Activated CD4-positive, alpha-beta T cell treated with anti-CD3 and anti-CD28 coated beads, Interleukin-2, amount 50 U/mL, for 48 hours (primary cell): ENCODE measurements at regions not wholly inside any gene's neighbourhood (a gene's known extent, or its start where the extent isn't known, plus 50 kb on each side); places are given as distances from the start of the nearest gene placed in this dataset.

Experiments used
- DNase-seq, 2 experiments: peaks; one replicate each; pipeline ENCODE4 v3.0.0-alpha.2; 2020

DNA sequence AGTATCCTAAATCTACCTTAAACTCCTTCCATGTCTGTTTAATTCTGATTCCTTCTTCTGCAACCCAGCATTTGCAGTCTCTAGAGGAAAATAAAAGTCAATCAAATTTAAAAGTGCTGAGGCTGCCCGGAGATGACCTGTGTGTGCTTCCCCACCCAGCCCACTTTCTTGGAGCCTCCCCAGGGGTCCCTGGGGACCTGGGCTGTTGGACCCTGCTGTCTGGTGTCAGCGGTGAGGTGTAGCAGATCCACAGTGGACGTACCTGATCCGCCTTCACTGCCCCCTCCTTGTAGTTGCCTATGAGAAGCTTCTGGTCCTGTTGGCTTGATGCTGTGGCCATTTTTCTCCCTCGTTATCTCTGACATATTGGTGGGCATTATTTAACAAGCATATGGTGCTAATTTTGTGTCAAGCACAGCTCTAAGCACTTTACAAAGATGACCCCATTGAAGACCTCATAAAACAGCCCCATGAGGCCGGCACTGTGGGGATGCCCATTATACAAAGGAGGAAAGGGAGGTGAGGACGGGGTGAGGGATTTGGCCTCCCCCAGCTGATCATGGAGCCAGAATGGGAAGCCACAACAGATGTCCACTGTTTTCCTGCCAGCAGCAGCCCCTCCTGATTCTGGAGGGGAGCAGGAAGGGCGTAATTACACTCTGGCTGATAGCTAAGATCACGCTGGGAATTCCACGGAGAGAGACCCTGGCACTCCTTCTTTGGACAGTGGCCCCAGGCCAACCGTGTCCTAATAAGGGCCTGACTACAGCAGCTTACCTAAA is 628.2 kb downstream of the CDH26 start:
- no peak for DNase-seq

DNA sequence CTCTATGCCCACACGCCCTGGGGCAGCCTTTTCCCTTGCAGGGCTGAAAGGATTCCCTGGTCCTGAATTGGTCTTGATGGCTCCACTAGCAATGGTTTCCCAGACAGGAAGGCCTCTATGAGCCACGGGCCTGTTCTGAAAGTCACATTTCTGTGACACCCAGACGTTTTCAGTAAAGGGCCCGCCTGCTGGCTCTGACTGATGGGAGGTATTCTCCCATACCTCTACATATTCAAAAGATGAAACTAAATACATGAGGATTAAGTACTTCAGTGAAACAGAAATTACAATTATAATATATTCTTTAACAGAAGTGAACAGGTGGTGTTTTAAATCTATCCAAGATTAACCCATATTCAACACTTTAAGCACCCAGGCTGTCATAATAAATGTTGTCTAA is 629.8 kb downstream of the CDH26 start:
- DNase-seq, result no peak

DNA sequence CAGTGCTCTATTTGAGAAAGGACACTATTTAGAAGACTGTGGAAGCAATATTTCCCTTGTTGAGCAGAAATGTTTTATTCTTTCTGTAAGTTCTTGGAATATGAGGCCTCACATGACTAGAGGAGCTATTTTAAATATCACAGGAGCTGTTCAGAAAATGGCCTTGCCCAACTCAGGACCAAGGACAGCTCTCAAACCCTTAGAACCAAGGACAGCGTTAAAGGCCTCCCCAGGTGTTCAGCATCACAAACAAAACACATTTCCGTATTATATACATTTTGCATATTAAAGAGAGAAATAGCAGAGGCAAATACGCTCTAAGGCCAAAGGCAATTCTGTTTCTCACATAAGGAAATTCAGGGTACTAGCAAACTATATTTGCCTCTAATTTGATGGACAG is 631.4 kb downstream of the CDH26 start:
- no peak for DNase-seq

DNA sequence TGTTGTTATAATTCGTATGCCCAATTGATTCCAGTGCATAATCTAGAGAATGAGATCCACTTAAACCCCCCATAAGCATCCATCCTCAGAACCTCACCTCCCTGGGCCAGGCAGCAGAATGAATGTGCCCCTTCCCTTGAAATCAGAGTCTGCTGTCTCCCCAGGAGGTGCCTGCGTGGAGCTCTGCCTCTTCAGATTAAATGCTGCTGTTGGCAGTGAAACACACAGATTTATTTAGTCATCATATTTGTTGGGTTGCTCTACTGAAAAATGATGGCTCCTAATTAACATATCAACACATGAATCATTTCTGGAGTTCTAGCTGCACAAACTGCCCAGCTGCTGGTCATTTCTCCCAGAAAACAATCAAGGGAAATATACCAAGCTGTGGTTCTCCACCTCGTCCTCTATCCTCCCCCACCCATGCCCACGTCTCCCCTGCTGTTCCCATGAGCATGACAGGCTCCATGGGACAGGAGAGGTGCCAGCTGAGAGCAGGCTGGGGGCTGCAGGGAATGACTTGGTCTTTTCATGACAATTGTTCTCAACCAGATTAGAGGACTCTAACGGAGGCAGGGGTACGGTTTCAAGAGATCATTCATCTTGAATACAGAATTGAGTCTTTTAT is 633.1 kb downstream of the CDH26 start:
- DNase-seq, result no peak

DNA sequence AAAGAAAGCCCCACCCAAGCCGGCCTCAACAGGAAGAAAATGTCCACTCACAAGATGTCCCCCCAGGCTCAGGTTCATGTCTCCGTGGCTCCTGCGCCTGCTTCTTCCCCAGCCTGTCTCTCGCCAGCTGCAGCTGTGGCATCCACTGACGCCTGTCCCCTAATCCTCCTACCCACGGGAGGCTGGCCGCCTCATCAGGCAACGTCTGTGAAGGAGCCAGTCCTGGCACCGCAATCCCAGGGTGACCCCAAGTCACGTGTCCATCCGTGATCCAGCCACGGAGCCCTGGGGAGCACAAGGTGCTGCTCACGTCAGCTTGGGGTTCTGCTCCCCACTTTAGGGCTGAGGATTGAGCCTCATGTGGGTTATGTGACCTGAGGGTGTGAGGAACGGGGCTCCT is 640.3 kb downstream of the CDH26 start:
- DNase-seq, result no peak

DNA sequence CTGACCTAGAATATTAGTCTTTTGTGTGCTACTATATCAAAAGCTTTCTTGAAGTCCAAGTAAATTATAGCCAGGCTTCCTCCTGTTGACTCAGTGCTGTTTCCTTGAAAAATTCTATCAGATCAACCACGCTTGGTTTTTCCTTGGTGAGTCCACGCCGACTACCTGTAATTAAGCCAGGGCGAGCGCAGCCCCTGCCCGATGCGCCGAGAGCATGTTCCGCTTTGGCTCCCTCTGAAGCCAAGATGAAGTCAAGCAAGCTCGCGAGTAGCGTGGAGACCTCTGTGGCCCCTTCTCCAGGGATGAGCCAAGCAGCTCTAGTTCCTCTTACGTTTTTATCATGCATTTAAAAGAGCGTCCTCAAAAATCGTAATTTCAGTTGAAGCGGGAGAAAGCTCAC is 641.2 kb downstream of the CDH26 start:
- no peak for DNase-seq

DNA sequence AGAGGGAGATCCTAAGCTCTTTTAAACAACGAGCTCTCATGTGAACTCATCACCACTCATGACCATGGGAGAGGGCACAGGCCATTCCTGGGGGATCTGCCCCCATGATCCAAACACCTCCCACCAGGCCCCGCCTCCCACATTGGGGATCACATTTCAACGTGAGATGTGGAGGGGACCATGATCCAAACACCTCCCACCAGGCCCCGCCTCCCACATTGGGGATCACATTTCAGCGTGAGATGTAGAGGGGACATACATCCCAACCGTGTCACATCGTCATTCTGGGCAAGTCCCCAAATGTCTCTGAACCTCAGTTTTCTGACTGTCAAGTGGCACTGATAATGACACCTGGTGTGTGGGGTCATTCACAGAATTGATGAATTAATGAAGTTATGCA is 641.8 kb downstream of the CDH26 start:
- DNase-seq, result no peak

DNA sequence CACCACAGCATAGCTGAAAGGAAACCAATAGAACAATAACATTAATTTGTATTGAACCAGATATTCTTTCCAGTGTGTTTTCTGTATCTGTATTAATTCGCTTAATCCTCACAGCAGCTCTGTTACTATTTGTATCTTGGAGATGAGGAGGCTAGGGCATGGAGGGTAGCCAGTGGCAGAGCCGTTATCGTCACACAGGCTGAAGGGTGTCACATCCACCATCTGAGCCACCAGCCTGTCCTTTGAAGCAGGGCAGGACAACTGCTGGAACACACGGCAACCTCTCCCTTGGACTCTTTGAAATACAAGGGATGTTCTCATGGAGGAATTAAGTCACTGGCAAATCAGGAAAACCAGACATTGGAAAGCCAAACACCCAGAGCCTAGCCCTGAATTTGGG is 628.0 kb upstream of the CDH4 start:
- DNase-seq, result no peak

DNA sequence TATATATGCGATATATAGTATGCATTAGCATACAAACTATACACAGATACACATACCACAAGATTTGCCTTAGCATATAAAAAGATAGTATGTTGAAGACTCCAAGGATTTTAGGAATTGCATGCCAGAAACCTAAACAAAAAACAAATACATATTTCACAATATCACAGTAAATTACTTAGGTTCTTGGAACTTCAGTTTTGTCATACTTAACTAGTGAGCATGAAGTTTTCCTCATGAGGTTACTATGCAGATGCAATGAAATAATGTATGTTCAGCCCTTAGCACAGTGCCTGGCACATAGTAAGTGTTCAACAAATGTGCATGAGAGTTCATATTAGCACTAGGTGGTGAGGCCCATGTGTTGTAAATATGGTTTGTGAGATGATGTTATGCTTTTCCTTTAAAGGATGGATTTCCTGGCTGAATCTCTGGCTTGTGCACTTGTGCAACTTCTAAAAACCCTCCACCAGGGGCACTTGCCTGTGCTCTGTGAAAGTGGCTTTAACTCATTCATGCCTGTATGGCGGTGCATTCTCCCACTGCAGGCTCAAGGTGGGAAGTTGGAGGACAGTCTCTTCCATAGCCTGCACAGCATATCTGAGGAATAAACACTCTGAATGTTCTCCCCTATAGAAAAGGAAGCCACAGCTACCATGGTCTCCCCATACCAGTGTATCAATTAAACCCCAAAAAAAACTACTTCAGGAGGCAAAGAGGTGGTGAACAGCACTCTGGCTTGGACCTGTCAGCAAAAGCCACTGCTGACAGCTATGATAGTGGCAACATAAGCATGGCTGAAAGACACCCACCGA is 624.1 kb upstream of the CDH4 start:
- DNase-seq, result no peak

DNA sequence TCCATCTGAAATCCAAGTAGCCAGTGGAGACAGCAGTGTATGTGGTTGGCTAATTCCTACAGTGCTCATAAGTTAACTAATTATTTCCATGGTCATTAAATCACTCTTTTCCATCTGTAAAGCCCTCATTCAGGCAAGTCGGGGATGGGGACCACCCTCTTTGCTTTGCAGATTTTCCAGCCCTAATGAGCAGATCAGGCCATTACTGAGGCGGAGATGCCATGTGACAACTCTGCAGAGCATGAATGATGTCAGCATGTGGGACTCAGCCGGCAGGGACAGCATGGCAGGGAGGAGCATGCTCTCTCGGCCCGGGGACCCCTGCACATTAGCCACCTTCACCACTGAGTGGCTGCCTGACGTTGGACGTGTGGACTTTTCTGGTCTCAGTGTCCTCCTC is 623.3 kb upstream of the CDH4 start:
- no peak for DNase-seq

DNA sequence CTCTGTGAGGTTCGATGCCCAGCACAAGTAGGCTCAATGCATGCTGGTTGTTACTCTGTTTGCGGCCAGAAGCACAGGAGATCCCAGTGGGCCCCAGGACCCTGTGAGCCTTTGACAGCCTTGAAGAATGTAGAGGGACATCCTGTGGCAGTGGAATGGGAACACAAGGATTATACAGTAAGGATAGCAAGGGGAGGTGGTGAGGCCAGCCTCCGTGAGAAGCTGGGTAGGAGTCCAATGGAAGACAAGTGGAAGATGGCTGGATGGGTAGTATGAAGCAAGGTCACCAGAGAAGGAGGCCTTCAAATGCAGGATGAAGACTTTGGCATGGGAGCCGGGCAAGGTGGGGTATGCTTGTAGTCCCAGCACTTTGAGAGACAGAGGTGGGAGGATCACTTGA is 622.9 kb upstream of the CDH4 start:
- no peak for DNase-seq

DNA sequence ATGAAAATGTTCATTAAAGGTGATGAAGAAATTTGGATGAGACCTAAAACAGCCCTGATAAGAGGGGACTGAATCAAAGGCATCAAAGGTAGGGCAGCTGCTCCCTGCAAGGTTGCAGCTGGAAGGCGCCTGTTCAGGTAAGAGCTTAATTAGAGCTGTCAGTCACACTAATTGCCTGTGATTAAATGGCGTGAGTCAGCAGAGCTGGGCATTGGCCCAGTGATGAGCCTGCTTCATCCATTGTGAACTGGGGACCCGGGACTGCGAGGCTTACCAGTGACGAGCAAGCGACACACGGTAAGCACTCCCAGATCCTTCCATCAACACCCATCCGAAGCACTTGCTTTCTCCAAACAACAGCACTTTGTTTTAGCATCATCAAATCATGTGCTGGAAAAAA is 621.5 kb upstream of the CDH4 start:
- DNase-seq, result no peak

DNA sequence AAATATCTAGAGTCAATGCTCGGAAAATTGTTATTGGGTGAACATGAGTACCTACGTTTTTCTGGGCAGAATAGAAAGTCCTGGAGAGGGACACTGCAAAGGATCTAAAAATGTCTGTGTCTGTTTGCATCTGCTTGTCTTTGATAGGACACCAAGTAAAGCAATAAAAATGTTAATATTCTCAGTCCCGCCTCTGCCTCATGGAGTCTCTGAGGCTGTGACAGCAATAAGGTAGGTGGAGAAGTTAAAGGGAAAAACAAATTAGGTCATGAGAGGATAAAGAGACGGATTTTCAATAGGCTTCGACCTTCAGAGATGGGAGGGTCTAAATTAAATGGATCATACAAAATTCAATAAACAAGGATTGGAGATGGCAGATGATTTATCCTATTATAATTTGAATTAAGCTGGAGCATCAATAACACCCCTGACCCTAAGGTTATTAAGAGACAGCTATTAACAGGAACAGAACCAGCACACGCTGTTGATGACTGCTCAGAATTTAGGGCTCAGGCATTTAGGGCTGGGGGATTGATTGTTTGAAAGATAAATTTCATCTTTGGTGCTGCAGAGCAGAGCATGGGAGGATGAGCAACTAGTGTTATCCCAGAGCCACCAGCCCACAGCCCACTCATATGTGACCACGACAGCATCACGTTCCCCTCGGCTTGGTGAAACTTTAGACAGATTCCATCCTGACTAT is 620.3 kb upstream of the CDH4 start:
- DNase-seq, result no peak

DNA sequence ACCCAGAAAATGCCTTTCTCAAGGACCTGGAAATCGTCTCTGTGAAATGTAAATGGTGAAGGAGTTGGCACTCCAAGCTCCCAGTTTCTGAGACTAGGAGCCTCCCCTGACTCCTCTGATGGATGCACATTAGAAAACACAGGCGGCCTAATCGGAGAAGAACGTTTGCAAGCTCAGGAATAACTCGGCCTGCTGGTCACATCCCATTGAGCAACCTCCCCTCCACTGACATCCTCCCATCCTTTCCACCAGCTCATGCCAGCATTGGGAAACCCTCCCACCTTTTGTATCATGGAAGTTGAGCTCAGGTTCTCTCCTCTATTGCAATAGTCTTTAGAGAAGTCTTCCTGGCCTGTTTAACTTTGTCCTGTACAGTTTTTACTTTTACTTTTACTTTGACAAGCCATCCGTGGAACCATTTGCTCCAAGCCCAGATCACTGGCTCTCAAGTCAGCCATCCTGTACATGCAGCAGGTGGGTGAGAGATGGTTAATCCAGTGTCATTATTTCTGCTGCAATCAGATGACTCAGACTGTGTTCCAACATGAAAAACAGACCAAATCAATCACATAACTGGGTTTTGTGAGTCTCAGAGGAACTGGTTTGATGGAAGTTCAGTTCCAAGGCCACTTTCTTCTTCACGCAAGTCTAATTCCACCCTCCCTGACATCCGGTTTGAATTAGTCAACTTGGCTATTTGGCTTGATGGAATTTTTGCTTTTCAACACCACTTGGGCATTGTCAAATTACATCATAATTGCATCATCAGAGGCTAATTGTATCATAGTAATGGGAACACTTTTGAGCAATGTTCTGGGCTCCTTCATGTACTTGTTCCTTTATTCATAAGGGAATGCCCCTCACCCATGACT is 619.4 kb upstream of the CDH4 start:
- DNase-seq, result no peak

DNA sequence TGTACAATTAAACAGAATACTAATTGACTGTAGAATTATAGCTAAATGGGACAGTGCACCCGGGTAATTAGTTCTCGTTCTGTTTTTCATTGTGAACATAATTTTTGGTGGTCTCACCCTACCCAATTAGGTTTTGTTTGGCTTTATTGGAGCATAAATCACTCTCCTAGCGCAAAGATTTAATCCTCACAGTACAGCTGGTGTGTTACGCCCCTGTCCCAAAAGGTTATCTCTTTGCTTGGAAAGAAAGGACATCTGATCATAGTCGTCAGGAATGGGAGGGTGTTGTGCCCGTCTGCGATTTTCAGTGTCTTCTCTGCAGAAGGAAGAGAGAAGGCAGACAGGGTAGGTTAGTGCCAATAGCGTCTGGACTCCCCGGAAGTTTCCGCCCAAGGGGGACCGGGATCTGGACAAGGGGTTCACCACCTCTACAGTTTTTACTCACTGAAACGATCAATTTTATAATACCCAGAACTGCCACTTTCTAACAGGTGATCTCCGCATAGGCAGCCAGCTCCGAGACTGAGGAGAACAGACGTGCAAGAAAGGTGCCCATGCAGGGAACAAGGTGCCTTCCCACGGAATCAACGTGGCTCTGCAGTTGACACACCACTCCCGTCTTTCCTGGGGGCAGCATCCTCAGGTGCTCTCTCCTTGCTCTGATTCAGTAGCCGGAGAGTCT is 617.4 kb upstream of the CDH4 start:
- no peak for DNase-seq

DNA sequence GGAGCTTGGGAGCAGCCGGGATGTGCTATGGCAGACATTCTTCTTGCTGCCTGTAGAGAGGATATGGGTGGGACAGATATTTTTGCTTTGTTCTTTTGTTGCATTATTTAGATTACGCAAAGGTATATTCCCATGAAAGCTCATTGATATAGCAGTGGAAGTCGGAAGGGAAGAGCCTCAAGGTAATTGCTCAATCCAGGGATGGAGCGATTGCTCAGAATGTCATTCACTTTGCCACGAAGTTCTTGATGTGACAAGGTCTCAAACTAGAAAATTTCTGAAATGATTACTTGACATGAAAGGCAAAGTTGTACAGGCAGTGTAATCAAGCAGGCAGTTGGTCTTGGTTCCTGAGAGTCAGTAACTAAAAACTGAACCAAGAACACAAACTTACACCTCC is 615.6 kb upstream of the CDH4 start:
- no peak for DNase-seq

DNA sequence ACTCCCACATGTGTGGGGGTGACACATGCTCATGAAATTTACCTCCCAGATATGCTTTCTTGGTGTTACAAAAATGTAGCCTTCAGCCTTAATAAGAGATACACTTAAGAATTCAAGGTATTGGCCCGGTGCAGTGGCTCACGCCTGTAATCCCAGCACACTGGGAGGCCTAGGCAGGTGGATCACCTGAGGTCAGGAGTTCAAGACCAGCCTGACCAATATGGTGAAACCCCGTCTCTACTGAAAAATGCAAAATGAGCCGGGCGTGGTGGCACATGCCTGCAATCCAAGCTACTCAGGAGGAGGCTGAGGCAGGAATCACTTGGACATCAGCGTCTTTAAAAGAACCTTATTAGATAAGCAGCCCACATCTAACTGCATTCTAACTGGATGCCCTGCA is 614.3 kb upstream of the CDH4 start:
- DNase-seq, result no peak

DNA sequence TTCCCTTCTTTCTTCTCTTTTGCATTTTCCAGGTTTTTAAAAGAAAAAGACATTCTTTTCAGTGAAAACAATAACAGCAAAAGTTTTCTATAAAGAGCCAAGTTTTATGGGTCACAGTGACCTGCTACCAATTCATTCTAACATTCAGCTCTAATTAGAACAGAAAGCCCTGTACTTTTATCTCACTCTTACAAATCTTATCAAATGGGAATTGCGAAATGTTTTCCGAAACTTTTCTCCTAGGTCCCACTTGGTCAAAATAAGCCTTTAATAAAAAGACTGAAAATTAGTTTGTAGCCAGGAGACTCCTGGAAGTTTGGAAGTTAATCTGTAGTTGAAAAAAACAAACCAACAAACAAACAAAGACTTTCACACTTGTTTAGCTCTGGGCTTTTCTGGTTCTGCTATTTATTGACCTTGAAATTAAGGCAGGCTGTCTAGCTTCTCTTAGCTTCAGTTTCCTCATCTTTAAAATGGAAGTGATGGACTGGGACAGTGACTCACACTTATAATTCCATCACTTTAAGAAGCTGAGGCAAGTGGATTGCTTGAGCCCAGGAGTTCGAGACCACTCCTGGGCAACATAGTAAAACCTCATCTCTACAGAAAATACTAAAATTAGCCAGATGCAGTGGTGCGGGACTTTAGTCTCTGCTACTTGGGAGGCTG is 613.5 kb upstream of the CDH4 start:
- DNase-seq, result no peak

DNA sequence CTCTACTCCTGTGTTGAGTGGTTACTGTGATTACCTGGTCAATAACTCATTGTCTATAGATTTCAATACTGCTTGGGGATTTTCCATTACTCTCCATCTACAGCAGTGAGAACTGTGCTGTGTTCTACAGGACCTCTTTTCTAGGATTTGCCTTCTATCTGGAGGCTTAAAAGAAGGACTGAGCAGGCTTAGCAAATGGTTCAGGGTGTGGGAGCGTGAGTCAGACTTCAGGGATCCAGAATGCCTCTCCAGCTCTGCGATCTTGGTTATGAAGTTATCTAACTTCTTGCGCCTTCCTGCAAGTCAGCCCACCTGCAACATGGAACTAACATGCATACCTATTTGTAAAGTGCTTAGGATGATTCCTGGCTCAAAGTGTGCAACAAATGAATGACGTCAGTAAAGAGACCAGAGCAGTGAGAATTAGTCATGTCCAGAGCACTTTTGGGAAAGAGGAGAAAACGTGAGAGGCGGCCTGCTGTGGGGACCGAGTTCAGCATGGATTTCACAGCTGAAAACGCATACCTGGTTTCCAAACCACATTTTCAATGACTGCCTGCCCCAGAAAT is 610.1 kb upstream of the CDH4 start:
- no peak for DNase-seq

DNA sequence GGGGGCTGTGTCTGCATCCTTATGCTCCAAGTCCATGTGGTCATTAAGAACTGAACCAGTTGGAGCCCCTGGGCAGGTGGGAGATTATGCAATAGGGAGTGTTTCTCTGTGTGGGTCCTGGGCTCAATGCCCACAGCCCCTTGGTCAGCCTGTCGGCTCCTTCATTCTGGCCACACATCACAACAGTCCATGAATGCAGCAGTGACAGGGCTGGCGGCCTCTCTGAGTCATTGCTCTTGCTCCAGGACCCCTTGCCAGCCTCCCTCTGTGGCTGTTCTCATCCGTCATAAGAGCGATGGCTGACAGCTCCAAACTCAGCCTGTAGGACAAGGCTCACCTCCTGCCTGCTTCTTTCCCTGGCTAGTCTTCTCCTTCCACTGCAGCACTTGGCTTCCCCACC is 609.5 kb upstream of the CDH4 start:
- no peak for DNase-seq

DNA sequence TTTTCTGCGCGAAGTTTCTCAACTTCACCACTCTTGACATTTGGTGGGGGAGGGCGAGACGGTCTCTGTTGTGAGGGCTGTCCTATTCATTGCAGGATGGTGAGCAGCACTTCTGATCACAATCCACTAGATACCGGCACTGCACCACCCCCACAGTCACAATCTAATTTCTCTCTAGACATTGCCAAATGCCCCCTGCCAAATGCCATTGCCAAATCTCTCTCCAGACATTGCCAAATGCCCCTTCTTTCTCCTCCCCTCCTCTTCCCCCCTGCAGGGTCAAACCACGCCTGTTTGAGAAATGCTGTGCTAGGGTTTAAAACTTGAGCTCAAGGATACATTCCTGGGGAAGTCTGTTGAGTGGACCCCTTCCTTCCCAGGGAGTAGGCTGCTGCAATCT is 603.5 kb upstream of the CDH4 start:
- no peak for DNase-seq
